ENCODE measurements at regions not wholly inside any gene's neighbourhood (a gene's known extent, or its start where the extent isn't known, plus 50 kb on each side); places are given as distances from the start of the nearest gene placed in this dataset.

DNA sequence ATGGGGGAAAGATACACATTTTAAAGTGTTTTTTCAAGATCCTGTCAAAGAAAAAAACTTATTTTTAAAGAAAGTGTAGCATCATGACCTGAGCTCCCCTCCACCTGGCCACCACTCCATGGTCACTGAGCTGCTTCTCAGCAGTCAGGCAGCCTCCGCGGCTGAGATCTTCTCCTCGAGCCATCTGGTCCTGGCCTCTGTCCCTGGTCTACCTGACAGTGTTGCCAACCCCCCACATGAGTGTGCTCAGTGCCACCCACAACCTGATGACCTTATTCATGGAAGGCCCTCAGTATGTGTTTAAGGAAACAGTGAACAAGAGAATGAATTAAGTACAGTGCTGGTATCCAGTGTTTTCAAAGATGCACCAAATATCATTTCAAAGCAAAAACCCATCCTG lies 694.5 kb upstream of the NRP1 start:
- no peak overlapping the region for H3K4ac ChIP-seq (ENCODE audit: low read depth, low read length)
- no peaks in the 10 kb centered on the region for H3K4me1 ChIP-seq (ENCODE audit: insufficient read depth, low read length)
- H3K9me3 ChIP-seq (ENCODE audit: control insufficient read depth, low read depth, low read length), result no peaks in the 10 kb centered on the region
- H3K27me3 Mint-ChIP-seq (ENCODE audit: low read depth), result no peaks in the 10 kb centered on the region
- H4K91ac ChIP-seq (ENCODE audit: insufficient read length, low read depth, low read length), result no peak overlapping the region
- H2BK120ac ChIP-seq (ENCODE audit: low read depth, low read length, poor library complexity, severe bottlenecking), result no peak overlapping the region
- no peaks in the 10 kb centered on the region for H3K23me2 ChIP-seq (ENCODE audit: insufficient read length, low read depth, low read length, poor library complexity, severe bottlenecking)
- H4K5ac ChIP-seq (ENCODE audit: insufficient read length, low read depth, low read length), result no peak overlapping the region
- H4K20me1 ChIP-seq (ENCODE audit: control insufficient read depth, insufficient read depth, insufficient read length), result no peaks in the 10 kb centered on the region
- H3K36me3 Mint-ChIP-seq (ENCODE audit: insufficient read depth in 1 of 3, low read depth in 3 of 3), result peaks cover 3 to 4% (median 3%) of the 10 kb centered on the region in 3 experiments; a peak in 5 of 7 replicates
- no peak for DNase-seq
- H3T11ph ChIP-seq (ENCODE audit: low read length), result no peak overlapping the region
- no peak overlapping the region for H3K18ac ChIP-seq (ENCODE audit: insufficient read length, low read depth, low read length)
- WGBS (ENCODE audit: extremely low coverage, insufficient read length, low lambda C conversion rate), result no CpG with 5 or more reads among the region's 3 CpGs
- H2BK20ac ChIP-seq (ENCODE audit: low read depth, low read length, poor library complexity, severe bottlenecking), result no peak overlapping the region
- peaks cover 0 to 2% of the 10 kb centered on the region in 2 experiments; a peak in 2 of 4 replicates for H3K4me1 Mint-ChIP-seq
- H2BK5ac ChIP-seq (ENCODE audit: insufficient read length, low read length), result no peak overlapping the region
- peak overlapping the region in 1 of 3 experiments; percentile 80; a peak in 2 of 7 replicates for H3K27ac Mint-ChIP-seq
- no peak overlapping the region for H3K14ac ChIP-seq (ENCODE audit: insufficient read depth, low read length)
- H3K23ac ChIP-seq (ENCODE audit: insufficient read length, low read depth, low read length), result no peak overlapping the region
- no peaks in the 10 kb centered on the region for H3K79me1 ChIP-seq (ENCODE audit: insufficient read depth, low read depth, low read length, poor library complexity, severe bottlenecking)
- no peaks in the 10 kb centered on the region for H3K27me3 ChIP-seq (ENCODE audit: insufficient read depth, low read length)
- H3K4me3 Mint-ChIP-seq, result no peak overlapping the region
- H2BK15ac ChIP-seq (ENCODE audit: low read depth, low read length), result no peak overlapping the region
- no peak overlapping the region for H2BK12ac ChIP-seq (ENCODE audit: insufficient read length, low read depth, low read length)
- no peak overlapping the region for H4K8ac ChIP-seq (replicated peaks; ENCODE audit: insufficient read length, low read depth, low read length)
- no peak overlapping the region for H2AK5ac ChIP-seq (ENCODE audit: insufficient read length, low read length)
- H3K9me3 Mint-ChIP-seq, result peaks cover 8 to 9% of the 10 kb centered on the region in 2 experiments; a peak in 4 of 5 replicates
- TF ChIP-seq, protein P1, sequence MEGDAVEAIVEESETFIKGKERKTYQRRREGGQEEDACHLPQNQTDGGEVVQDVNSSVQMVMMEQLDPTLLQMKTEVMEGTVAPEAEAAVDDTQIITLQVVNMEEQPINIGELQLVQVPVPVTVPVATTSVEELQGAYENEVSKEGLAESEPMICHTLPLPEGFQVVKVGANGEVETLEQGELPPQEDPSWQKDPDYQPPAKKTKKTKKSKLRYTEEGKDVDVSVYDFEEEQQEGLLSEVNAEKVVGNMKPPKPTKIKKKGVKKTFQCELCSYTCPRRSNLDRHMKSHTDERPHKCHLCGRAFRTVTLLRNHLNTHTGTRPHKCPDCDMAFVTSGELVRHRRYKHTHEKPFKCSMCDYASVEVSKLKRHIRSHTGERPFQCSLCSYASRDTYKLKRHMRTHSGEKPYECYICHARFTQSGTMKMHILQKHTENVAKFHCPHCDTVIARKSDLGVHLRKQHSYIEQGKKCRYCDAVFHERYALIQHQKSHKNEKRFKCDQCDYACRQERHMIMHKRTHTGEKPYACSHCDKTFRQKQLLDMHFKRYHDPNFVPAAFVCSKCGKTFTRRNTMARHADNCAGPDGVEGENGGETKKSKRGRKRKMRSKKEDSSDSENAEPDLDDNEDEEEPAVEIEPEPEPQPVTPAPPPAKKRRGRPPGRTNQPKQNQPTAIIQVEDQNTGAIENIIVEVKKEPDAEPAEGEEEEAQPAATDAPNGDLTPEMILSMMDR (conservative IDR thresholded peaks at IDR 0.05), result no peak
- no peak overlapping the region for H2AFZ ChIP-seq (ENCODE audit: low read length)
- H3K79me2 ChIP-seq (ENCODE audit: insufficient read depth, low read length), result no peaks in the 10 kb centered on the region
- no peak overlapping the region for H3K56ac ChIP-seq (ENCODE audit: insufficient read length, low read depth, low read length)
- no peak overlapping the region for H3K4me2 ChIP-seq (ENCODE audit: insufficient read depth, insufficient read length, low read length)
- H3K9ac ChIP-seq (ENCODE audit: extremely low read depth, insufficient read length, low read length), result no peak overlapping the region
- no peak overlapping the region for H3K27ac ChIP-seq (ENCODE audit: insufficient read length, low read depth, low read length)

Data from H9 (cell line).